Stomach (tissue), 8 donors: ENCODE measurements at regions not wholly inside any gene's neighbourhood (a gene's known extent, or its start where the extent isn't known, plus 50 kb on each side); places are given as distances from the start of the nearest gene placed in this dataset.

ENCODE experiments used
- DNase-seq, 2 donors: peaks; one replicate each; pipeline versions ENCODE4 v3.0.0 to v3.0.0-alpha.2; 2013 to 2019
- H3K27ac ChIP-seq, 5 donors: fragments of 200-600 bp in 4 of 5; sonication (generic) in 4 of 5; one replicate each; pipeline ENCODE4 v1.5.1; 2013 to 2019; ENCODE audit warnings: mild to moderate bottlenecking in 1 of 5, moderate library complexity in 1 of 5
- H3K27me3 ChIP-seq, 3 donors: fragments of 200-600 bp; sonication (generic); one replicate each; pipeline ENCODE4 v1.5.1; 2017 to 2019; ENCODE audit warnings: mixed run types in 1 of 3
- H3K36me3 ChIP-seq, 4 donors: fragments of 200-600 bp; sonication (generic); 1 replicate in 3 of 4; 2 replicates in 1 of 4; pipeline ENCODE4 v1.5.1; 2016 to 2019
- H3K4me1 ChIP-seq, 4 donors: fragments of 200-600 bp; sonication (generic); one replicate each; pipeline ENCODE4 v1.5.1; 2016 to 2019
- H3K4me3 ChIP-seq, 4 donors: fragments of 200-600 bp; sonication (generic) in 3 of 4; one replicate each; pipeline ENCODE4 v1.5.1; 2016 to 2019; ENCODE audit warnings: mild to moderate bottlenecking in 1 of 4
- H3K9me3 ChIP-seq, 4 donors: fragments of 200-600 bp; sonication (generic); one replicate each; pipeline ENCODE4 v1.5.1; 2016 to 2019
- EP300 ChIP-seq: sonication (generic); formaldehyde crosslinking; IDR thresholded peaks from one replicate; pipeline ENCODE4 v1.6.1; 2017; ENCODE audit warnings: antibody characterized with exemption
- POLR2A ChIP-seq, 4 donors: fragments of 450-650 bp; IDR thresholded peaks; one replicate each; pipeline ENCODE4 v1.6.1; 2016; ENCODE audit warnings: antibody characterized with exemption in 4 of 4, control low read depth in 2 of 4, mild to moderate bottlenecking in 1 of 4, moderate library complexity in 1 of 4
- POLR2AphosphoS5 ChIP-seq, 3 donors: sonication (generic); formaldehyde crosslinking; IDR thresholded peaks; one replicate each; pipeline ENCODE4 v1.6.1; 2016; ENCODE audit warnings: antibody characterized with exemption in 3 of 3
- WGBS, 5 donors: extraction: QIAGEN DNeasy Blood & Tissue Kit in 3 of 5; methylation state at CpG; one replicate each; pipeline versions ENCODE4 v1.1.5 to v1.1.7; 2013 to 2018; 5-methylcytosine and 5-hydroxymethylcytosine counted together
- intact Hi-C: fragments of 100-400 bp; cut with DNase I; formaldehyde crosslinking; loops from one replicate; pipeline ENCODE4 v1.15.1; 2023; ENCODE audit warnings: low total_unique reads
- TF ChIP-seq, protein P1 (sequence below), 7 experiments: fragments of 450-650 bp in 4 of 7; fragments of 200-600 bp in 3 of 7; sonication (generic) in 3 of 7; IDR thresholded peaks; one replicate each; pipeline ENCODE4 v1.5.1; 2016 to 2019; ENCODE audit warnings: antibody characterized with exemption in 7 of 7, control low read depth in 2 of 7, mild to moderate bottlenecking in 1 of 7
- donor health status: healthy with polysubstance abuse.
- donor health status: Bipolar disorder and iron deficiency.
- donor health status: healthy.

DNA sequence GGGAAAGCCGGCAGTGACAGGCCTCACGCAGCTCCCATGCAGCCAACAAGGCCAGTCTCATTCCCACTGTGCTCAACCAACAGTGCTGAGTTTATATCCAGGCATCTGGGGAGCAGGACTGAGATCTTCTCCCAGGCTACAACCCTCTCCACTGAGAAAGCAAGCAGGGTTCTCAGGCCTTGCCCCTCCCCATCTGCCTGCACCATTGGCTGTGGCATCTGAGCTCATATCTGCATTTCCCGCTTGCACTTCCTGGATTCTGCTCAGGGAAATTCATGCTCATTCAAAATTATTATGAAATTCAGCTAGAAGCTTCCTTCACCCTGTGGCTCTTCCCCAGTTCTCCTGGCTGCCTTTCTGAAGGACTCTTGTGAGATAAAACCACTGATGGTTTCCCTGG, 1029.0 kb downstream of the GRM8 start:
- Histone ChIP-seq H3K27ac (no peak overlapping the region), H3K4me3 (no peak overlapping the region), H3K4me1 (no peaks in the 10 kb centered on the region), H3K9me3 (peaks cover 0 to 15% (median 3%) of the 10 kb centered on the region in 4 donors), H3K36me3 (no peaks in the 10 kb centered on the region), H3K27me3 (no peaks in the 10 kb centered on the region)
- intact Hi-C loops: no loop called here
- no peak for DNase-seq
- TF ChIP-seq, protein P1, sequence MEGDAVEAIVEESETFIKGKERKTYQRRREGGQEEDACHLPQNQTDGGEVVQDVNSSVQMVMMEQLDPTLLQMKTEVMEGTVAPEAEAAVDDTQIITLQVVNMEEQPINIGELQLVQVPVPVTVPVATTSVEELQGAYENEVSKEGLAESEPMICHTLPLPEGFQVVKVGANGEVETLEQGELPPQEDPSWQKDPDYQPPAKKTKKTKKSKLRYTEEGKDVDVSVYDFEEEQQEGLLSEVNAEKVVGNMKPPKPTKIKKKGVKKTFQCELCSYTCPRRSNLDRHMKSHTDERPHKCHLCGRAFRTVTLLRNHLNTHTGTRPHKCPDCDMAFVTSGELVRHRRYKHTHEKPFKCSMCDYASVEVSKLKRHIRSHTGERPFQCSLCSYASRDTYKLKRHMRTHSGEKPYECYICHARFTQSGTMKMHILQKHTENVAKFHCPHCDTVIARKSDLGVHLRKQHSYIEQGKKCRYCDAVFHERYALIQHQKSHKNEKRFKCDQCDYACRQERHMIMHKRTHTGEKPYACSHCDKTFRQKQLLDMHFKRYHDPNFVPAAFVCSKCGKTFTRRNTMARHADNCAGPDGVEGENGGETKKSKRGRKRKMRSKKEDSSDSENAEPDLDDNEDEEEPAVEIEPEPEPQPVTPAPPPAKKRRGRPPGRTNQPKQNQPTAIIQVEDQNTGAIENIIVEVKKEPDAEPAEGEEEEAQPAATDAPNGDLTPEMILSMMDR (IDR thresholded peaks at IDR 0.05): no peak
- TF ChIP-seq POLR2AphosphoS5 (IDR thresholded peaks at IDR 0.05) (no peak), EP300 (no peak), POLR2A (IDR thresholded peaks at IDR 0.05) (no peak)
- WGBS, 5 donors: 73 to 90% (median 84%) methylated on average over 3 of the region's 3 CpGs

DNA sequence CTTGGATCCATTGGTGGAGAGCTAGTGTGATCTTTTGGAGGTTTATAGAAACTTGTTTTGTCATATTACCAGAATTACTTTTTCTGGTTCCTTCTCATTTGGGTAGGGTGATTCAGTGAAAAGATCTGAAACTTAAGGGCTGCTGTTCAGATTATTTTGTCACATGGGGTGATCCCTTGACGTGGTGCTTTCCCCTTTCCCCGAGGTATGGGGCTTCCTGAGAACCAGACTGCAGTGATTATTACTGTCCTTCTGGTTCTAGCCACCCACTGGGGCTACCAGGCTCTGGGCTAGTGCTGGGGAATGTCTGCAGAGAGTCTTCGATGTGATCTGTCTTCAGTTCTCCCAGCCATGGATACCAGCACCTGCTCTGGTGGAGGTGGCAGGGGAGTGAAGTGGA, 1030.0 kb downstream of the GRM8 start:
- Histone ChIP-seq H3K27me3 (no peaks in the 10 kb centered on the region), H3K27ac (no peak overlapping the region), H3K9me3 (peaks cover 0 to 15% (median 3%) of the 10 kb centered on the region in 4 donors), H3K4me1 (no peaks in the 10 kb centered on the region), H3K36me3 (no peaks in the 10 kb centered on the region), H3K4me3 (no peak overlapping the region)
- no peak for DNase-seq
- intact Hi-C loops: no loop called here
- TF ChIP-seq EP300: no peak
- TF ChIP-seq, protein P1 (IDR thresholded peaks at IDR 0.05): no peak
- TF ChIP-seq POLR2AphosphoS5 (IDR thresholded peaks at IDR 0.05): no peak
- no peak for TF ChIP-seq POLR2A (IDR thresholded peaks at IDR 0.05)
- 59 to 81% (median 72%) methylated on average over 3 of the region's 3 CpGs for WGBS, 5 donors

DNA sequence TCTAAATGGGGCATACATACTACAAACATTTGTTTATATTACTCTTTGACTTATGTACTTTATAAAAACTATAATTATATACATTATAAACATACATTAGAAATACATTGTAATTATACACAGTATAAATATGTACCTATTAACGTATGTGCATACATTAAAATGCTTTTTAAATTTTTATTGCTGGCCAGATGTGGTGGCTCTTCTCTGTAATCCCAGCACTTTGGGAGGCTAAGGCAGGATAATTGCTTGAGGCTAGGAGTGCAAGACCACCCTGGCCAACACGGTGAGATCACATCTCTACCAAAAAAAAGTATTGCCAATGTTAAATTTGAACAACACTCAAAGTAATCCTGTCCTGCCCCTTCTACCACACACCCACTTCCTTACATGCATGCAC, 1037.0 kb downstream of the GRM8 start:
- WGBS, 5 donors: 50 to 75% (median 67%) methylated on average over 2 of the region's 2 CpGs
- DNase-seq: no peak
- TF ChIP-seq POLR2A (IDR thresholded peaks at IDR 0.05): no peak
- TF ChIP-seq EP300: no peak
- TF ChIP-seq POLR2AphosphoS5 (IDR thresholded peaks at IDR 0.05): no peak
- TF ChIP-seq, protein P1 (IDR thresholded peaks at IDR 0.05): no peak
- Histone ChIP-seq H3K27ac (no peak overlapping the region), H3K36me3 (no peaks in the 10 kb centered on the region), H3K9me3 (peaks cover 0 to 6% (median 3%) of the 10 kb centered on the region in 4 donors), H3K27me3 (no peaks in the 10 kb centered on the region), H3K4me1 (no peaks in the 10 kb centered on the region), H3K4me3 (no peak overlapping the region)
- intact Hi-C loops: no loop called here

DNA sequence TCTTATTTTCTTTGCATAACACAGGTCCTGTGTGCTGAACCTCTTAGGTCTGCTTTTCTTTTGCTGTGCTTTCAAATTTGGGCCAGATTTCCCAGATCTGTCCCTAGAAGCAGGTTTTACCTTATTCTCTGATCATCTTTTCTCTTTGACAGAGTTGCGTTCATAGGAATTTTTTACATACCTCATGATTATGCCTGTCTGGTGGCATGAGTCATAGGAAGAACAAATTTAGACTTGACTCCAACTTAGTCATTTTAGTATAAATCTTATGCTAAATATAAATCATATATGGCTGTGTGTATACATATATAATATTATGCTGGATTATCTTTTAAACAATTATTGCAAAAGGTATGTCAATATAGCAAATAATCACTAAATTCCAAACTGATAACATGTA, 1038.9 kb downstream of the GRM8 start:
- TF ChIP-seq POLR2AphosphoS5 (IDR thresholded peaks at IDR 0.05) (no peak), POLR2A (IDR thresholded peaks at IDR 0.05) (no peak), EP300 (no peak)
- TF ChIP-seq, protein P1 (IDR thresholded peaks at IDR 0.05): no peak
- Histone ChIP-seq H3K9me3 (no peaks in the 10 kb centered on the region), H3K4me3 (no peak overlapping the region), H3K27ac (no peak overlapping the region), H3K4me1 (no peaks in the 10 kb centered on the region), H3K36me3 (no peaks in the 10 kb centered on the region), H3K27me3 (no peaks in the 10 kb centered on the region)
- 74 to 87% (median 83%) methylated on average over 1 of the region's 1 CpG for WGBS, 5 donors
- intact Hi-C loops: no loop called here
- DNase-seq: no peak
